IPS-18a (cell line): ENCODE measurements at regions not wholly inside any gene's neighbourhood (a gene's known extent, or its start where the extent isn't known, plus 50 kb on each side); places are given as distances from the start of the nearest gene placed in this dataset.
"Not testable (repeated sequence)": the region's sequence is repeated elsewhere in the genome, so short reads cannot be mapped to it uniquely, and the experiment has no call there.

Source experiments
- H3K27ac ChIP-seq: one replicate; pipeline ENCODE4 v1.5.1; 2013; ENCODE audit warnings: low read length
- H3K27me3 ChIP-seq: one replicate; pipeline ENCODE4 v1.6.1; 2013; ENCODE audit warnings: mild to moderate bottlenecking, low read length; ENCODE audit not compliant: control insufficient read depth, insufficient read depth
- H3K36me3 ChIP-seq: one replicate; pipeline ENCODE4 v1.6.1; 2013; ENCODE audit warnings: low read depth, low read length; ENCODE audit not compliant: control insufficient read depth
- H3K4me1 ChIP-seq: one replicate; pipeline ENCODE4 v1.6.1; 2013; ENCODE audit warnings: low read depth, low read length; ENCODE audit not compliant: control insufficient read depth
- H3K4me3 ChIP-seq: one replicate; pipeline ENCODE4 v1.5.1; 2013; ENCODE audit warnings: low read length
- H3K9ac ChIP-seq: one replicate; pipeline ENCODE4 v1.6.1; 2013; ENCODE audit warnings: mild to moderate bottlenecking, low read length, moderate library complexity
- H3K9me3 ChIP-seq: one replicate; pipeline ENCODE4 v1.6.1; 2013; ENCODE audit warnings: low read depth, low read length; ENCODE audit not compliant: control insufficient read depth

DNA sequence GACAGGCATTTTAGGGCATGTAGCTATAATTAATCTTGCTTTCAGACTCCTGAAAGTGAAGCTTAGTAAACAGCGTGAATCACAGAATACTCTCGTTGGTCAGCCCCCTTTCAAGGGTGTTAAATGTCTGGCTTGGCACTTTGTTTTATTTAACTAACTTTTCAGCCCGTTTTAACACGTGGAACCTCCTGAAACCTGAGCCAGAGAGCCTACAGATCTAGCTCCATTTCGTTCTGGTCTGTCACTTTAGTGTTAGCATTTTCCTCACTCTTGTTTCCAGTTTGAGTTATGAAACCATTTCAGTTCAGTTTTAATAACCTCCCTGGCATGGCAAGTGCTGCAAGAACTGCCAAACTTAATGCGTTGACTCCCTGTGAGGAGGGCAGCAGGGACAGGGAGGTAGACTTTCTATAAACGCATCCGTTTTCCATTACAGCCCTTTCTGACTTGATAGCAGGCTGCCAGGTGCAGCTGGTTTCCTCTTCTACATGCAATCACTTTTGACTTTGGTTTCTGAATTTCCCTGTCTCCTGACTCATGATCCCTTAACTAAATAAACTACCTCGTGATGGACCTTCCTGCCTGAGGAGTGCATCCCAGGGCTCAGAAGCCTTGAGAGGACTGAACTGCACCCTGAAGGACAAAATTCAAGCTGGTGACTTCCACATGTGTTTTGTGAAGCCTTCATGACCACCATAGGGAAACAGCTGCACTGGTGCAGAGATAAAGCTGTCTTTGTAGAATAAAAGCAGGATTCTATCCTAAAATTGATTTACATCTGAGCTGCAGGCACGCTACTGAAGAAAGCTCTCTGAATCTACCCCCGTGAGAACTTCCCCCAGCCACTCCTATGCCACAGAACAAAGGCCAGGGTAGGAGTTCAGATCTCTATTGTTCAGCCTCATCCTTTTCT is 192.6 kb downstream of the DLEU7 start:
- Histone ChIP-seq H3K4me3 (no peak overlapping the region), H3K27me3 (no peaks in the 10 kb centered on the region), H3K27ac (no peak overlapping the region), H3K4me1 (no peaks in the 10 kb centered on the region), H3K9ac (no peak overlapping the region), H3K9me3 (no peaks in the 10 kb centered on the region), H3K36me3 (no peaks in the 10 kb centered on the region)

DNA sequence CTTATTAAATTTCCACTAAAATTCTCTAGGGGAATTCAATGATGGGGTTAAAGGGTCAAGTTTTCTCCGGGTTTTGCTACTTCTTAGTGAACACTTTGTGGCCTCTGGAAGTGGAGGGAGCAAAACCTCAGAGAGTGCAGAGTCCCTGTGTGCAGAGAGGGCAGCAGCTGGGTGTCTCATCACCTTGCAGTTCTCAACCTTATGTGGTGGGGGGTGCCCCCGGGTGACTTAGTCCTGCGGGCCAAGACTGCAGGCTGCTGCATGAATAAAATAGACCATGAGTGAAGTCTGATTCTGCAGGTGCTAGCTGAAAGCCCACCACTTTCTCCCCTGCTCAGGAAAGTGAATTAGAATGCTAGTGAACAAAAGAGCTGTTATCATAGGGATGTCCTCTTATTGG is 191.6 kb downstream of the DLEU7 start:
- no peak overlapping the region for H3K4me3 ChIP-seq
- H3K9me3 ChIP-seq, result no peaks in the 10 kb centered on the region
- H3K27ac ChIP-seq, result no peak overlapping the region
- no peaks in the 10 kb centered on the region for H3K36me3 ChIP-seq
- H3K4me1 ChIP-seq, result no peaks in the 10 kb centered on the region
- no peaks in the 10 kb centered on the region for H3K27me3 ChIP-seq
- H3K9ac ChIP-seq, result no peak overlapping the region

DNA sequence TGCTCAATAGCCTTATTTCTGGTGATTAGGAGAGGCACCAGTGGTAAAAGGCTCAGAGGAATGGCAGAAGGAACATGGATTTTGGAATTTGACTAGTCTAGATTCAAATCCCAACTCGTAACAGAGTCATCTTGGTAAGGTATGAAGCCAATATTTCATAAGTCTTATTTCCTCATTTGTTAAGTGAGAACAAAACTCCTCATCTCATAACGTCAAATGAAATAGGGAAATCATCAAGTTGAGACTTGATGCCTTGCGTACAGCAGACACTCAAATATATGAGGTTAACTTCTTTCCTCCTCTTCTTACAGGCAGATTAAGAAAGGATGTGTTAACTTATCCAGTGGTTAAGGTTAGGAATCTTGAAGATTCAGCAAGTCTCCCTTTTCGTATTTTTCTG is 189.2 kb downstream of the DLEU7 start:
- Histone ChIP-seq H3K9ac (no peak overlapping the region), H3K4me1 (no peaks in the 10 kb centered on the region), H3K36me3 (no peaks in the 10 kb centered on the region), H3K27ac (no peak overlapping the region), H3K9me3 (no peaks in the 10 kb centered on the region), H3K27me3 (no peaks in the 10 kb centered on the region), H3K4me3 (no peak overlapping the region)

DNA sequence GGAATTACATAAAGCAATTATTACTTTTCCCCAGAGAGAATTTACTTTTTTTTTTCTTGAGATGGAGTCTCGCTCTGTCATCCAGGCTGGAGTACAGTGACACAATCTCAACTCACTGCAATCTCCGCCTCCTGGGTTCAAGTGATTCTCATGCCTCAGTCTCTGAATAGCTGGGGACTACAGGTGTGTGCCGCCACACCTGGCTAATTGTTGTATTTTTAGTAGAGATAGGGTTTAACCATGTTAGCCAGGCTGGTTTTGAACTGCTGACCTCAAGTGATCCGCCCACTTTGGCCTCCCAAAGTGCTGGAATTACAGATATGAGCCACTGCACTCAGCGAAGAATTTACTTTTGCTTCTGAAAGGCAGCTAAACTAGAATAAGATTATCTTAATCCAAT is 181.6 kb downstream of the DLEU7 start:
- not testable (repeated sequence) for H3K4me1 ChIP-seq, H3K9ac ChIP-seq, H3K27me3 ChIP-seq, H3K9me3 ChIP-seq, H3K27ac ChIP-seq, H3K4me3 ChIP-seq, H3K36me3 ChIP-seq

DNA sequence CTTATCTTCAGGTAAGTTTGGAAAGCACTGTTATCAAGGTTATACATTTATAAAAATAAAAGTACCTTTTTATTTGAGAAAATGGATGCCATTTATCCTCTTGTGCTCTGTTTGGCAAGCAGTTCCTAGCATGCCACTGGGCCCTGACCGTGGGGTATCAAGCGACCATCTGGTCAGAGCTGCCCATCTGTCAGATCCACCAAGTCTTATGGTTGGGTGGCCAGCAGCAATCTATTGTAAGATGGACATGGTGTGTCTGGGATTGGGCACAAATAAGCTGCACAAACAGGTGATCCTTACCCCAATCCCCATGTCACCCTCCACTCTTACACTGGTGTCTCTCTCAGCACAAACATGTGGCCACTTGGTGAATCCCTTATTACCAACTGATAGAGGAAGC is 178.5 kb downstream of the DLEU7 start:
- Histone ChIP-seq H3K9me3 (no peaks in the 10 kb centered on the region), H3K9ac (no peak overlapping the region), H3K36me3 (no peaks in the 10 kb centered on the region), H3K27ac (no peak overlapping the region), H3K4me3 (no peak overlapping the region), H3K4me1 (no peaks in the 10 kb centered on the region), H3K27me3 (no peaks in the 10 kb centered on the region)

DNA sequence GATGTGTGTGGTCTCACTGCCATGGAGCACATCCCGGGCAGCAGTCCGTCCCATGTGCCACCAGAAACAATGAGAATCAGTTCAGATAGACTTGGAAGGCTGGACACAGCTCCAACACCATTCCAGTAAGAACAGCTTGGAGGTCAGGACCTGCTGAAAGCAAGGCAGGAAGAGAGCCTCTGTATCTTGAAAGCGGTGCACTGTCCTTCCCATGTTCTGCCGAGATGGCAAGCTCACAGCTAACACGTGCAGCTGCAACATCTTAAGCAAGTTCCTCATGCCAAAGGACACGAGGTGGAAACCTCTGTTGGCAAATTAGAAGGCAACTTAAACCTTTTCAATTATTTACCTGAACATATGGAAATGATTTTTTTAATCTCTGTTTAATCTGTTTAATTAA is 175.4 kb downstream of the DLEU7 start:
- Histone ChIP-seq H3K9ac (no peak overlapping the region), H3K9me3 (no peaks in the 10 kb centered on the region), H3K4me1 (no peaks in the 10 kb centered on the region), H3K27ac (no peak overlapping the region), H3K27me3 (no peaks in the 10 kb centered on the region), H3K4me3 (no peak overlapping the region), H3K36me3 (no peaks in the 10 kb centered on the region)

DNA sequence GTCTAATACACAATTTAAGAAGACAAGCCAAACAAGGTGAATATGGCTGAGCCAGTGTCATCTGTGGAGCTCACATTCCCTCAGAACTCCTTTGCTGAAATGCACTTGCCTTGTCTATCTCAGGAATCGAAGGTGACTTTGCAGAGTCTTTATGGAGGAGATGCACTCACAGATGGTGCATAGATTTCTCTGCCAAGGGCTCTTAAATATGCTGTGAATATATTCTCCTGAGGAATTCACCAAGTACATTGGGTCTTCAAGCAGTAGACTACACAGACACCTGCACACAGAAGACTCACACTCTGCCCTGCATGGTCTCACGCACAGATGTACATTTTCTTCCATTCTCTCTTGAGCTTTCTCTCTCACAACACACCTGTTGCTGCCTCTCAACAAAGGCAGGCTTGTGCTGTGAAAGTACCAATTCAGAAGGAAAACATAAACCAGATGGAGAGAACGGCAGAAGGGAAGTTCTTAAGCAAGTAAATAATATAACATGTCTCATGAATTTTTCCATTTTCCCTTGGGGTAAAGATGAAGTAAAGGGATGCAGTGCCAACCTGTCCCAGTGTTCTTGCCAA is 174.7 kb downstream of the DLEU7 start:
- no peaks in the 10 kb centered on the region for H3K27me3 ChIP-seq
- H3K9ac ChIP-seq, result no peak overlapping the region
- H3K9me3 ChIP-seq, result no peaks in the 10 kb centered on the region
- no peak overlapping the region for H3K4me3 ChIP-seq
- H3K4me1 ChIP-seq, result no peaks in the 10 kb centered on the region
- H3K27ac ChIP-seq, result no peak overlapping the region
- no peaks in the 10 kb centered on the region for H3K36me3 ChIP-seq

DNA sequence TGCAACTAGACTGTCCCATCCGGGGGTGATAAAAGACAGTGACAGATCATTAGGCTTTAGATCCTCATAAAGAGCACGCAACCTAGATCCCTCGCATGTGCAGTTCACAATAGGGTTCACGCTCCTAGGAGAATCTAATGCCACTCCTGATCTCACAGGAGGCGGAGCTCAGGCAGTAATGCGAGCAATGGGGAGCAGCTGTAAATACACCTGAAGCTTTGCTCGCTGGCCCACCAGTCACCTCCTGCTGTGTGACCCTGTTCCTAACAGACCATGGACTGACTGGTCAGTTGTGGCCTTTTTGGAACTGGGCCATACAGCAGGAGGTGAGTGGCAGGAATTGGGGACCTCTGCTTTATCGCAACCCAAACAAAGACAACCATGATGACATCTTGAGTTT is 173.2 kb downstream of the DLEU7 start:
- H3K9me3 ChIP-seq, result no peaks in the 10 kb centered on the region
- H3K4me3 ChIP-seq, result no peak overlapping the region
- no peak overlapping the region for H3K27ac ChIP-seq
- no peaks in the 10 kb centered on the region for H3K4me1 ChIP-seq
- no peaks in the 10 kb centered on the region for H3K36me3 ChIP-seq
- no peak overlapping the region for H3K9ac ChIP-seq
- H3K27me3 ChIP-seq, result no peaks in the 10 kb centered on the region

DNA sequence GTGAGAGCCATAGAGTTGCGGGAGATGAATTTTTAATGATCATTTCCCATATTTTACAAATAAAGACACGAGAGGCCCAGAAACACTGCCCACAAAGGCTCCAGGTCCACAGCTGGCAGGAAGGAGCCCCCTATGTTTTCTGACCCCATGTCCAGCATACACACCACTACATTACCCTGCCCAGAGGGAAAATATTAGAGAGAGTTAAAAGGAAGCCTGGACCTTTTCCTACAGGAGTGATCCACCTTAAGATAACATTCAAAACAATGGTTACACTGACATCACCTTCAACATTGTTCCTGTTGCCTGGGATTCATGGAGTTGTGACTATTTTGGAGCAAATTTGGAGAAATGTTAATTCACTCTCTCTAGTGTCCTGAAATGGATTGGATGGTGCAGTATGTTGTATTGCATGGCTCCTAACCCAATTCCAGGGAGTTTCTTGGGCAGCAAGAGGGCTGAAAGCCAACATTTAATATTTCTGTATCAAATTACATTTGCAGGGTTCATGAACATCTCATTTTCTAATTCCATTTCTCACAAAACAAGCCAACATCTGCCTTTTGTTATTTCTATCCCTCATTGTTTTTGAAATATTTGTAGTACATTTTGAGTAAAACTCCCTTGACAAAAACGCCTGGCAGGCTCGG is 172.5 kb downstream of the DLEU7 start:
- H3K4me1 ChIP-seq, result no peaks in the 10 kb centered on the region
- no peak overlapping the region for H3K27ac ChIP-seq
- H3K36me3 ChIP-seq, result no peaks in the 10 kb centered on the region
- no peak overlapping the region for H3K4me3 ChIP-seq
- no peaks in the 10 kb centered on the region for H3K27me3 ChIP-seq
- H3K9ac ChIP-seq, result no peak overlapping the region
- no peaks in the 10 kb centered on the region for H3K9me3 ChIP-seq

DNA sequence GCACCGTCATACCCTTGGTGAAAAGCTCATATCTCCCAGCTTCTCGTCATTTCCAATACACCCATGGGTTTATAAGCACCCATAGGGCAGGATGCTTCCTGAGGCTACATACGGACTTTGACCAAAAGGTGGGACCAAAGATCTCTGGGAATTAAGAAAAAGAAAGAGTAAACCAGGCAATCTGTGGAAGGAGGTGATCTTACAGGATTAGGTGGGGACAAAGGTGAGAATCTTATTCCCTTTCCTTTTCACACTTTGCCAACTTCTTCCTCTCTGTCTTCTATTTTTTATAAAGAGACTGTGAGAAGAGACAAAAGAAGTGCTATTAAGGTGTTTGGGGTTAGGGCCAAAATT is 172.0 kb downstream of the DLEU7 start:
- H3K9me3 ChIP-seq, result no peaks in the 10 kb centered on the region
- H3K27me3 ChIP-seq, result no peaks in the 10 kb centered on the region
- H3K4me3 ChIP-seq, result no peak overlapping the region
- H3K27ac ChIP-seq, result no peak overlapping the region
- H3K36me3 ChIP-seq, result no peaks in the 10 kb centered on the region
- H3K4me1 ChIP-seq, result no peaks in the 10 kb centered on the region
- no peak overlapping the region for H3K9ac ChIP-seq

DNA sequence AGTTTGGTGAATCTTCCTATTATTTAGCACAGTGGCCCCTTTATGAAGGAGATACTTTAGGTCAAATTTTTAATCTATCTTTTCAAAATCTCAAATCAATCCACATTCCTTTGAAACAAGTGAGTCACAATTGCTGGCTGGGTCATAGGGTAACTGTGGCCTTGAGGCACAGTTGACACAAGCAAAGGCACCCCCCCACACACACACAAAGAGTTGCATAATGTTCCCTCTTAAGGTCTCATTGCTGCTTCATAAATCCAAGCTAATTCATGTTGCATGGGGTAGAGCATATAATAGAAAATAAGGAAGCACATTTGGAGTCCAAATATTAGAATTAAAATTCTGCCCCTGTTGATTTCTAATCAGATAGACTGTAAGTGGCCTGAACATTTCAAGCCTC is 171.5 kb downstream of the DLEU7 start:
- Histone ChIP-seq H3K27ac (no peak overlapping the region), H3K9me3 (no peaks in the 10 kb centered on the region), H3K4me3 (no peak overlapping the region), H3K4me1 (no peaks in the 10 kb centered on the region), H3K9ac (no peak overlapping the region), H3K36me3 (no peaks in the 10 kb centered on the region), H3K27me3 (no peaks in the 10 kb centered on the region)

DNA sequence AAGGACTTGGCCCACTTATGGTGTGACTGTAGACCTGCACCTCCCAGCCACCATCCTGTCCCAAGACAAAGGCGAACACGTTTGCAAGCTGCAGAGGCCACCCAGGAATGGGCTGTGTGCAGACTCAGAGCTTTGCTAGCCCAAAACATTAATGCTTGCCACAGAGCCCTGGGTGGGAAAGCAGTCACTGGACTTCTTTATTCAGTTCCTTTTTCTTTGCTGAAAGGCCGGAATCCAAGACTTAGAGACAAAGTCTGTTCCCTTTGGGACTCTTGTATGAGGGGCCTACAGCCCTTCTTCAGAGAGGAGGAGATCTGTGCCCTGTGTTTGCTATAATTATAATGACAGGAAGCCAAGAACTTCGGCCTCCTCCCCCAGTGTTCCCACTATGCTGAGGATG is 167.8 kb downstream of the DLEU7 start:
- H3K9me3 ChIP-seq, result no peaks in the 10 kb centered on the region
- no peak overlapping the region for H3K27ac ChIP-seq
- H3K36me3 ChIP-seq, result no peaks in the 10 kb centered on the region
- H3K4me3 ChIP-seq, result no peak overlapping the region
- H3K9ac ChIP-seq, result no peak overlapping the region
- H3K27me3 ChIP-seq, result no peaks in the 10 kb centered on the region
- no peaks in the 10 kb centered on the region for H3K4me1 ChIP-seq
